ENCODE measurements at regions not wholly inside any gene's neighbourhood (a gene's known extent, or its start where the extent isn't known, plus 50 kb on each side); places are given as distances from the start of the nearest gene placed in this dataset.
A peak's percentile ranks its signal among the peaks of the same experiment; 100 is the strongest.

- Histone ChIP-seq H3K27ac (no peak overlapping the region), H3K36me3 (no peaks in the 10 kb centered on the region), H3K4me1 (peaks cover 0 to 9% (median 0%) of the 10 kb centered on the region in 12 donors), H3K9me3 (no peaks in the 10 kb centered on the region), H3K4me3 (no peak overlapping the region), H3K27me3 (peaks cover 0 to 4% (median 0%) of the 10 kb centered on the region in 9 donors)
- WGBS, 4 donors: 24 to 28% (median 25%) methylated on average over 7 of the region's 7 CpGs
- DNase-seq: peak in 4 of 5 donors; percentile 31 to 40 (median 35)
- no peak for TF ChIP-seq POLR2A (IDR thresholded peaks at IDR 0.05)
- TF ChIP-seq CTCF (IDR thresholded peaks at IDR 0.05): no peak
- intact Hi-C loops (cut with DNase I): no loop called here
- ATAC-seq: peak; percentile 32 to 76 (median 74)
Measured at GRCh38 chr4:169823685-169824084, 65.9 kb upstream of the HPF1 start.

- ATAC-seq (no peak), DNase-seq (no peak)
- intact Hi-C loops (cut with DNase I): no loop called here
- Histone ChIP-seq H3K27me3 (peaks cover 0 to 5% (median 0%) of the 10 kb centered on the region in 9 donors), H3K4me1 (peaks cover 0 to 4% (median 0%) of the 10 kb centered on the region in 12 donors), H3K27ac (no peak overlapping the region), H3K4me3 (no peak overlapping the region), H3K36me3 (no peaks in the 10 kb centered on the region), H3K9me3 (no peaks in the 10 kb centered on the region)
- no peak for TF ChIP-seq CTCF (IDR thresholded peaks at IDR 0.05)
- TF ChIP-seq POLR2A (IDR thresholded peaks at IDR 0.05): no peak
Measured at GRCh38 chr4:169821402-169821801, 63.7 kb upstream of the HPF1 start.

- no peak for DNase-seq
- Histone ChIP-seq H3K4me3 (no peak overlapping the region), H3K9me3 (no peaks in the 10 kb centered on the region), H3K36me3 (no peaks in the 10 kb centered on the region), H3K27me3 (peaks cover 0 to 5% (median 0%) of the 10 kb centered on the region in 9 donors), H3K27ac (no peak overlapping the region), H3K4me1 (no peaks in the 10 kb centered on the region)
- 46 to 59% (median 53%) methylated on average over 6 of the region's 6 CpGs for WGBS, 4 donors
- ATAC-seq: no peak
- TF ChIP-seq CTCF (IDR thresholded peaks at IDR 0.05) (no peak), POLR2A (IDR thresholded peaks at IDR 0.05) (no peak)
- intact Hi-C loops (cut with DNase I): loop anchor here in 1 of 10 donors (5.0 kb wide), 1 partner anchor 219 kb away; no protein-coding TSS in a partner anchor
Measured at GRCh38 chr4:169818063-169818679, 60.4 kb upstream of the HPF1 start.

GRCh38 chr4:169815606-169816005 is 57.9 kb upstream of the HPF1 start:
- TF ChIP-seq CTCF (IDR thresholded peaks at IDR 0.05): no peak
- TF ChIP-seq POLR2A (IDR thresholded peaks at IDR 0.05): no peak
- intact Hi-C loops (cut with DNase I): loop anchor here in 1 of 10 donors (5.0 kb wide), 1 partner anchor 222 kb away; no protein-coding TSS in a partner anchor
- H3K9me3 ChIP-seq: no peaks in the 10 kb centered on the region
- 57 to 61% (median 59%) methylated on average over 3 of the region's 3 CpGs for whole genome bisulfite sequencing, 4 donors
- H3K4me1 ChIP-seq: no peaks in the 10 kb centered on the region
- DNase-seq: no peak
- H3K4me3 ChIP-seq: no peak overlapping the region
- H3K36me3 ChIP-seq: no peaks in the 10 kb centered on the region
- H3K27me3 ChIP-seq: peaks cover 0 to 5% (median 0%) of the 10 kb centered on the region in 9 donors
- ATAC-seq: no peak
- H3K27ac ChIP-seq: no peak overlapping the region
